GM18499 (cell line): ENCODE measurements at regions not wholly inside any gene's neighbourhood (a gene's known extent, or its start where the extent isn't known, plus 50 kb on each side); places are given as distances from the start of the nearest gene placed in this dataset.
"Not testable (repeated sequence)": the region's sequence is repeated elsewhere in the genome, so short reads cannot be mapped to it uniquely, and the experiment has no call there.

Source experiments
- ATAC-seq: cut with Tn5 transposase; IDR thresholded peaks from one replicate; pipeline ENCODE4 v1.9.1; 2021; ENCODE audit warnings: moderate number of reproducible peaks; ENCODE audit not compliant: insufficient read depth, unreplicated experiment

DNA sequence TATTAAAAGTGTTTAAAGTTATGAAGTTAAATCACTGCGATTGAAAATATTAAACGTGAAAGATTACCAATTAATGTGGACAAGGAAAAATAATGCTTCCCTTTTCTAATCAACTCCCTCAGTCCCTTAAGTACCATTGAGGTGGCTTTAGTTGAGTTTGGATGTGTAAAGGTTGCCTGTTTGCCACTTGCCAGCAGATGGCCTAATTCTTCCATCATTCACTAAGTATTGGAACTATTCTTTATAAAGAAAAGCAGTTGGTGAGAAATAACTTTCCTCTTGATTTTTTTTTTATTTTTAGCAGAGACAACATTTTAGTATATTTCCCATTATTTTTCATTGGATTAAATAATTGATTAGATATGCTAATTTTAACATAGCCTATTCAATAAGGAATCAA, 295.9 kb upstream of the TACR3 start:
- no peak for ATAC-seq

DNA sequence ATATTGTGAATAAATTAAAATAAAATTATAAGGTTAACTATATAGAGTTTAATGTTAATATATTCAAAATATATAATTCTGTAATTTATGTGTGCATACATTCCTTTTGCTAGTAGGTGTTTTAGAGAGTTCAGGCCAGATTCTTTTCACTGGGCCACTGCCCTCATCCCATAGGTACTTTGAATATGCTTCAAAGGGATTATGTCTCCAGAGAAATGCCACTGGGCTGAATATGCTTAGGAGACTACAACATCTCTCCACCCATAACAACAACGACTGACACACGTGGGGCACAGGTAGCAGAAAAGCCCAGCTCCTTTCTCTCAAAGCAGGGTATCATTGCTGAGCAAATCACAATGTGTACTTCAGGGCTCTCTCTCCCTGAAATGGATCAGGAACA, 290.9 kb upstream of the TACR3 start:
- ATAC-seq = no peak

DNA sequence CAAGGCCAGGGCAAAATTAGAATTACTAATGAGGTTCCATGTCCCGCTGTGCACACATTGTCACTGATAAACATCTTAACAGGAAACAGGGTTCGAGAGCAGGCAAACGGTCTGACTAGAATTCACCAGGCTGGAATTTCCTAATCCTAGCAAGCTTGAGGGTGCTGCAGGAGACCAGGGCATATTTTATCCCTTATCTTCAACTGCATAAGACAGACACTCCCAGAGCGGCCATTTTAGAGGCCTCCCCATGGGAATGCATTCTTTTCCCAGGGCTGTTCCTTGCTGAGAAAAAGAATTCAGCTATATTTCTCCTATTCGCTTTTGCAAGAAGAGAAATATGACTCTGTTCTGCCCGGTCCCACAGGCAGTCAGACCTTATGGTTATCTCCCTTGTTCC, 282.5 kb upstream of the TACR3 start:
- ATAC-seq = not testable (repeated sequence)

DNA sequence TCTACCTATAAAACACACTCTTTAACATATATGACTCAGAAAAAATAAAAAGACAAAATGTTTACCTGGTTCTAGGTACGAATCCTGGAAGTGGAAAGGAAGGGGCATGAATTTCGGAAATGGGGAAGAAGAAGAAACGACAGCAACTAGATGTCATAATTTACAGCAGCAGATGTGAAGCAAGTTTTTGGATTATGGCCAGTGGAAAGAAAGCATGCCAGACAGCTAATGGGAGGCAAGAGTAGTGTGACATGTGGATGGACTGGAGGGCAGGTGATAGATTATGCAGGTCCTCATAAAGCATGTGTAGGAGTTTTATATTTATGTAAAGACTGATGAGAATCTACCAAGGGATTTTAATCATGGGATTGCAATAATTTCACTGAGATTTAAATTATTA, 279.0 kb upstream of the TACR3 start:
- no peak for ATAC-seq

DNA sequence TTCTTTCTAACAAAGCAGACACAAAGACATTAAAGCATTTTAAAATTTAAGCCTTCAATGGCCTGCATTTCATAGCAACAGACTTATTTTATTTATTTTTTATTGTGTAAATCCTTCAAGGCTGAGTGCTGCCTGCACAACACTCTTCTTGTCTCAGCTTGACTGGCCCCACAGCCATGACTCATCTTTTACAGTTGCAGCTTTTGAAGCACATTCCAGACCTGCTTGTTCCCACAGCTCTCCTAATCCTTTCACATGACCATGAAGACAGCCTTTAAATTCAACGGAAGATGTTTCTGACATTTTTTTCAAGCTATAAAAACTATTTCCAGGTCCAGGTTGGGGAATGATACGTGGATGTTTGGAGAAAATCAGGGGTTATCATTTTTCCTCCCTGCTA, 276.9 kb upstream of the TACR3 start:
- no peak for ATAC-seq

DNA sequence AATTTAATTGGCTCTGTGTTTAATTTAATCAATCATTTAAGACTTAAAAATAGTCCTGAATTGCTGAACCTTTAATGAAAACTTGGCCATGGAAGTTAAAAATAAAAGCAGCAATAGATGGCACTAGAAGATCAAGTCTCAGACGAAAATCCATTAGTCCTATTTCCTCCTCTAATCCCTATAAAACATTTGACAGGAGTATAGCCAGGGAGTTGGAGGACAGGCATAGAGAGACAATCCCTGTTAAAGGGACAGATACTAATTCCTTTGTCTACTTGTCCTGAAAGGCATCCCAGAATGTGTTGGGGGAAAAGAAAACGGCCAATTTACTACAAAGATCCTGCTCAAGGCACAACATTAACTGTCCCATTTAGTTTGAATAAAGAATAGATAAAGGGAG, 276.3 kb upstream of the TACR3 start:
- ATAC-seq = no peak

DNA sequence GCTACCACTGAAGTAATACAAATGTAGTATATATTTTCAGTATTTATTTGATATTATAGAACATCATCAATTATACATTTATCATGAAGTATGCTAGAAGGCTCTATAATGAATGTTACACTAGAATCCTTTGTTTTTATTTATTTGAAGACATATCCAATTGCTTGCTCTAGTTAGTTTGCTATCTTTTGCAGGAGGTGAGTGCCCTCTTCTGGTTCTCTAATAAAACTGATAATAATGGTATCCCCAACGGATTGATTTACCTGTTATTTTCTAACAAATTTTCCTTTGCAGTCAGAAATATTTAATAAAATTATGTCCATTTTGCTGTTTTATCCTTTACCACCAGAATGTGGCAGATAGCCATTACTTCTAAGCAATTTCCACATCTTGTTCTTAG, 274.3 kb upstream of the TACR3 start:
- ATAC-seq = no peak

DNA sequence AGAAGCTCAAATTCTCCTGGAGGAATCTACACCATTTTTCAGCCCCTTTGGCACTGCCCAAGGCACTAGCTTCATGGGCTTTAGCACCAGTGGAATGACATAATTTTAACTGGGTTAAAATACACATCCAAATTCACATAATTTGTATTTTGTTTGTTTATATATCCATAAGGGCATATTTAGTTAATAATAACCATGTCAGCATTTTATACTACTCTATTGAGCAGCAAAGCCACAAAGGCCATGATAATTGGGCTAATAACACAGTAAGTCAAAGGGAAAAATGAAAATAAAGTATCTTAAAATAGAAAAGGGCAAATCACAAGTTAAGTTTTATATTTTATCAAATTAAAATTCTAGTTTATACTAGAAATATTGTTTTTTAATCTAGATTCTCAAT, 262.7 kb upstream of the TACR3 start:
- no peak for ATAC-seq

DNA sequence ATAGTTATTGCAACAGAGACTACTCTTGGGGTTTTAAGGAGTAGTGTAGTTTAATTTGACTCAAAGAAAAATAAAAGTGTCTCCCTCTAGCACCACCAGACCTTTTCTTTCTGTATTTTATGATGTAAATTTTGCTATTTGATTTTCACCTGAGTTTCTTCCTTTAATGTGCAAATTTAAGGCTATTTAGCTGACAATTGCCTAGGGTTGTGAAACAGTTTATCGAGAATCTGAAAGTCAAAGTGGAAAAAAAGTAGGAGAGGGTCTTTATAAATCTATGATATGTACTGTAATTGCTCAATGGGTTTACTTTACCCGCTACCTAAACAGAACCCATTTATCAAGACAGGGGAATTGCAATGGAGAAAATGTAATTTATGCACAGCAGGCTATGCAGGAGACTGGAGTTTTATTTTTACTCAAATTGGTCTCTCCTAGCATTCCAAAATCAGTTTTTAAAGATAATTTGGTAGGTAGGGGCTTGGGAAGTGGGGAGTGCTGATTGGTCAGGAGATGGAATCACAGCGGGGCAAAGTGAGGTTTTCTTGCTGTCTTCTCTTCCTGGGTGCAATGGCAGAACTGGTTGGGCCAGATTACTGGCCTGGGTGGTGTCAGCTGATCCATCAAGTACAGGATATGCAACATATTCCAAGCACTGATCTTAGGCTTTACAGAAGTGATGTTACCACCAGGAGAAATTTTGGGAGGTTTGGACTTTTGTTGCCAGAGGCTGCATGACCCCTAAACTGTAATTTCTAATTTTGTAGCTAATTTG, 228.6 kb upstream of the TACR3 start:
- no peak for ATAC-seq

DNA sequence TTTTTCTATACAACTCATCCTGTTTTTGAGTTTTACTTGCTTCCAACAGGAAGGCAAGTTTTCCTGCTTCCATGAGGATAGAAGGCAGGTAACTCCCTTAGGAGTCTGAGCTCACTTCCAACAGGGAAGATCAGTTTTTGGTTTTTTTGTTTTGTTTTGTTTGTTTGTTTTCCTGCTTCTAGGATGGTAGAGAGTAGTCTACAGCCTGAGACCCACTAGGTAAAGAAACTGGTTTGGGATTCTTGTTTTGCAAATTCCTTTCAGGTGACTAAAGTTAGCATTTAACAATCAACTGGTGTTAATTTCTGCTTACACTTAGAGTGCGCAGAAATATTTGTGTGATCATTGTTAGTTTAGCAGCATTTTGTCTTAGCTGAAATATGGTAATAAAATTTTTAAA, 227.8 kb upstream of the TACR3 start:
- no peak for ATAC-seq

DNA sequence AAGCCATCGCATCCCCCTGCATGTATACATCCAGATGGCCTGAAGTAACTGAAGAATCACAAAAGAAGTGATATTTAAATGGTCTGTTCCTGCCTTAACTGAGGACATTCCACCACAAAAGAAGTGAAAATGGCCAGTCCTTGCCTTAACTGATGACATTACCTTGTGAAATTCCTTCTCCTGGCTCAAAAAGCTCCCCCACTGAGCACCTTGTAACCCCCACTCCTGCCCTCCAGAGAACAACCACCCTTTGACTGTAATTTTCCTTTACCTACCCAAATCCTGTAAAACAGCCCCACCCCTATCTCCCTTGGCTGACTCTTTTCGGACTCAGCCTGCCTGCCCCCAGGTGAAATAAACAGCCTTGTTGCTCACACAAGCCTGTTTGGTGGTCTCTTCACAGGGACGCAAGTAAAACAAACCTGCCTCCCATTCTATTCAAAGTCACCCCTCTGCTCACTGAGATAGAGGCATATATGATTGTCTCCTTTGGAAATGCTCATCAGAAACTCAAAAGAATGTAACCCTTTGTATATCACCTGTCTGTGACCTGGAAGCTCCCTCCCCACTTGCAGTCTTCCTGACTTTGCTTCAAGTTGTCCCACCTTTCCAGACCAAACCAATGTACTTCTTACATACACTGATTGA, 227.0 kb upstream of the TACR3 start:
- ATAC-seq = not testable (repeated sequence)

DNA sequence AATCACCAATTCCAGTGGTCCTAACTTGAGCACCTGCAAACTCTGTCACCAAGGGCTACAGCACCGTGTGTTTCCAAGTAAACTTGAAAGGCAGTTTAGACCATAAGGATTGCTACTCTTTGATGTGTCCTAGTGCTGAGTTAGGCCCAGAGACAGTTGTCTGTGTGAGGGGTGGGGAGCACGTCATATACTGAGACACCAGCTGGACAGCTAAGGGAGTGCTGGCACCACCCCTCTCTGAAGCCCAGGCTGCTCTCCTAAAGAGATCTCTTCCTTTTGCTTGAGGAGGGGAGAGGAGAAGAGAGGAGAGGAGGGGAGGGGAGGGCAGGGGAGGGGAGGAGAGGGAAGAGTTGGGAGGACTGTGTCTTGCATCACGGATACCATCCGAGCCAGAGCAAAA, 218.7 kb upstream of the TACR3 start:
- no peak for ATAC-seq

DNA sequence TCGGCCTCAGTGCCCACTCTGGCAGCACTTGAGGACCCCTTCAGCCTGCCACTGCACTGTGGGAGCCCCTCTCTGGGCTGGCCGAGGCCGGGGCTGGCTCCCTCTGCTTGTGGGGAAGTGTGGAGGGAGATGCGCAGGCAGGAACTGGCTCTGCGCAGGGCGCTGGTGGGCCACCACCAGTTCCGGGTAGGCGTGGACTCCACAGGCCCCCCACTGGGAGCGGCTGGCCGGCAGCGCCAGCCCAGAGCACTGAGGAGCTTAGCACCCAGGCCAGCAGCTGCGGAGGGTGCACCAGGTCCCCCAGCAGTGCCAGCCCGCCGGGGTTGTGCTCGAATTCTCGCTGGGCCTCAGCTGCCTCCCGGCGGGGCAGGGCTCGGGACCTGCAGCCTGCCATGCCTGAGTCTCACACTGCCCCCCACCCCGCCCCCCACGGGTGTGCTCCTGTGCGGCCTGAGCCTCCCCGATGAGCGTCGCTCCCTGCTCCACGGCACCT, 216.9 kb upstream of the TACR3 start:
- no peak for ATAC-seq

DNA sequence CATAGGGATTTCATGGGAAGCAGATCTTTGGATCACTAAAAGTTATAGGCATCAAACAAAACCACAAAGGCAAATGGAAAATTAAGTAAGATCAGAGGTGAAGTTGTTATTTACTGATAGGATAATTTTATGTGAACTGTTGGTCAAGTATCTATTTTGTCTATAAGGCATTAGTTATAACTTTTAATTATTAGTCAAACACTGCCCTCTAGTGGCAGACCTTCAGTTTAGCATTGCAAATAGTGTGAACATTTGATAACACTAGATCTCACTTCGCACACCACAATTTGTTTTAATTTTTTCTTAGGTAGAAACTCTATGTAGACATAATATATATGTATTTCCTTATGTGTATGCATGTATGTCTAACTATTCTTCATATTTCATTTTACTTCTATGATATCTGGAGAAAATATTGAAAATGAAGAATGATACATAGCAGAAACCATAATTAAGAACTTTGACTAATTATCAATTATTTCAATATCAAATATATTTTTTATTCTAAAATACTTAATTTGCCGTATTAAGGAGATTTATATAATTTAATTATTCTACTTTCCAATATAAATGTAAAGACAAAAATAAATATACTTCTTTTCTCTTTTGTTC, 214.5 kb upstream of the TACR3 start:
- peak; percentile 84 for ATAC-seq

DNA sequence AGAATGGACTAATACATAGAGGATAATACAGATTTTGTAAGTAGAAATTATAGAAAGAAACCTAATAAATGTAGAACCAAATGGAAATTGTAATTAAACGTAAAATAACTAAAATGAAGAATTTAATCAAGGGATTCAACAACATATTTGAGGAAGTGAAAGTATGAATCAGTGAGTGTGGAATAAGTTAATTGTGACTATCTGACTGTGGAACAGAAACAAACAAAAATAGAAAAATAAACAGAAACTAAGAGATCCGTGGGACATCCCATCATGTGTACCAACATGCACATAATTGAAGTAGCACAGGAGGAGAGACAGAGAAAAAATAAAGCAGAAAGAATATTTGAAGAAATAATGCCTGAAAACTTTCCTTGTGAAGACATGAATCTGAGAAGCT, 208.6 kb upstream of the TACR3 start:
- ATAC-seq = no peak

DNA sequence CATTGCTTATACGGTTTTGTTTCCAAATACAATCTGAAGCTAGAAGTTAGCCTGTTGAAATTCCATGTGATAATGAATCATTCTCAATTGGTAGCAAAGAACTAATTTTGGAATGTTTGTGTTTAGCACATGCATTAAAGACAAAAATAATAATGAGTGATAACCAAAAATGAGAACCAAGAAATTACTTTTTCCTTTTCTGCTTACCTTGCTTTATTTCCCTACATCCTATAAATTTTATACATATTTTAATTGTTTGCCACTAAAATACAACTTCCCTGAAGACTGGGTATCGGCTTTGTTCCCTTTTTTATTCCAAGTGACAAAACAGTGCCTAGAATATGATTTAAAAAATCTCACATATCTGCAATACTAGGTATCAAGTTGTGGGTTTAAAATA, 203.8 kb upstream of the TACR3 start:
- no peak for ATAC-seq

DNA sequence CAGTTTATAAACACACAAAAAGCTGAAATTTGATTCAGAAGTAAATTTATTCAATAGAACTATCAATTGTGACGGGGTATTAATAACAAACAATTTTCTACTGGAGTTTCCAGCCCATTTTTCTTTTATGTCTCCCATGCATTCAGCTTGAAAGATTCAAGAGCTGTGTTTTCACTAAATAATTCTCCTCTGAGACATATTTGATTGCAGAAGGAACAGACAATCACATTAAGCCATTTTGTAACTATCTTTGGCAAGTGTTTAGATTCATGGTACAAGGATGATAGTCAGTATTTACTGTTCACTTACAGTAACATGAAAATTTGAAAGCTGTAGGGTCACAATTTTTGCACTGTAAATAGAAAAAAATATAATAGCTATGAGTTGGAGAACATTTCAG, 198.4 kb upstream of the TACR3 start:
- no peak for ATAC-seq

DNA sequence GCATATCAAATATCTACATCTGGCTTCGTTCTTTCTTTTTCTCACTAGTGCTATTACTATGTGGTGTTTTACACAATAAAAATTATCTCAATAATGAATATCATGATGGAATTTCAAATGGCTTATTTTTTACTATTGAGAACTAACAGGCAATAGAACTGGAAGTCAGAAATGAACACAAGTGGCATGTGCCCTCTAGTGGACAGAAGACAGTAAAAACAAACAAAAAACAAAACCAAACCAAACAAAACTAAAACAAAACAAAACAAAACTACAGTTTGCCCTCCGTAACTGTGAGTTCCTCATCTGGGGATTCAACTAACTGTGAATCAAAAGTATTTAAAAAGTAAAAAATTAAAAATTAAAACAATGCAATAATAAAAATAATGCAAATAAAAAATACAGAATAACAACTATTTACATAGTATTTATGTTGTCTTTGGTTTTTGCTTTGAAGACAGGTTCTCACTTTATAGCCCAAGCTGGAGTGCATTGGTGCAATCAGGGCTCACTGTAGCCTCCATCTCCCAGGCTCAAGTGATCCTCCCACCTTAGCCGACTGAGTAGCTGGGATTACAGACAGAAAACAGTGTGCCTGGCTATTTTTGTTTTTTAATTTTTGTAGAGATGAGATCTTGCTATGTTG, 195.6 kb upstream of the TACR3 start:
- peak; percentile 93 for ATAC-seq

DNA sequence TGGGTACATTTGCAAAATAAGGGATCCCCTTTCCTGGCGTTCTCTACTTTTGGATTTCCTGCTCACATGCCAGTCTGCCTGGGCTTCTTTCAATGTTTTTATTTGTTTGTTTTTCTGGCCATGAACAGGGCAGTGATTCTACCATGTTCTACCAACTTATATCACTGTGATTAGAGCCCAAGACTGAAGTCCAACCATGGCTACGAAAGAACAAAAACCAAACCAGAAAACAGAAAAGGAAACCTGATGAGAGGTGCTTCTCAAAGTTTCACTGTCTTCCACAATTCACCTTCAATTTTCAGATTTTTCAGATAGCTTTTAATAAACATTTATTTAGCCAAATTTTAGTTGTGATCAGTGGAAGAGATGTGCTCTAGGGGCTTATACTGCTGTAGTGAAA, 187.6 kb upstream of the TACR3 start:
- ATAC-seq = no peak

DNA sequence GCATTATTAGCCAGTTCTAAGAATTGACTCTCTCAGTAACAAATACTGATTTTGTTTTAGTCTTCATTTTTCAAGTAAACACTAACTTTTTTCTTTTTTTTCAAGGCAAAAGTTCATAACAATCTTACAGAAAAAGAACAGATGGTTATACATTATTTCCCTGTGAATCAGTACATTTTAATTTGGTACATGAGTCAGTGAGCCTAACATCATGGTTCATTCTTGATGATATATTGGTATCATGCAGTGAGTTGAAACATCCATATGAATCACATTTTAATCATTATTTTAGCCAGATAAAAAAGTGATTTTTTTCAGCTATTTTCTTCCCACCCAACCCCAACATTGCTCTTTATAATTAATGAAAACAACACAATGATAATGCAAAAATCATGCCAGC, 184.3 kb upstream of the TACR3 start:
- no peak for ATAC-seq

DNA sequence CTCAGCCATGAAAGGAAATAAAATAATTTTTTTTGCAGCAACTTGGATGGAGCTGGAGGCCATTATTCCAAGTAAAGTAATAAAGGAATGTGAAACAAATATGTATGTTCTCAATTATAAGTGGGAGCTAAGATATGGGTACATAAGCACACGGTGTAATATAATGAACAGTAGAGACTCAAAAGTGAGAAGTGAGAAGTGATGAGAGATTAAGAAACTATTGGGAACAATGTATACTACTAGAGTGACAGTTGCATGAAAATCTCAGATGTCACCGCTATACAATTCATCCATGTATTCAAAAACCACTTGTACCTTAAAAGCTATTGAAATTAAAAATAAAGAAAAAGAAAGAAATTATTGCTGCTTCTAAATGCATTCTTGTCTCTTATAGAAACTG, 182.9 kb upstream of the TACR3 start:
- ATAC-seq = no peak
